GM23338 (cell line): ENCODE measurements at regions not wholly inside any gene's neighbourhood (a gene's known extent, or its start where the extent isn't known, plus 50 kb on each side); places are given as distances from the start of the nearest gene placed in this dataset.

ENCODE experiments used
- ATAC-seq: fragments of 200-7000 bp; cut with Tn5 transposase; 3 replicates; pipeline ENCODE4 v1.9.1; 2020
- DNase-seq: peaks from one replicate; pipeline ENCODE4 v3.0.0-alpha.2; 2015; ENCODE audit warnings: low spot score
- H2AFZ ChIP-seq: fragments of 200-600 bp; sonication (generic); 2 replicates; pipeline ENCODE4 v1.8.0; 2016; ENCODE audit warnings: antibody characterized with exemption, mild to moderate bottlenecking, moderate library complexity
- H3F3A ChIP-seq: fragments of 200-600 bp; sonication (generic); replicated peaks from 2 replicates; pipeline ENCODE4 v1.8.0; 2017; ENCODE audit warnings: antibody characterized with exemption, mixed run types, low read depth
- H3K27ac ChIP-seq: fragments of 200-600 bp; sonication (generic); 2 replicates; pipeline ENCODE4 v1.6.1; 2016; ENCODE audit warnings: low read depth
- H3K27me3 ChIP-seq: fragments of 200-600 bp; sonication (generic); 2 replicates; pipeline ENCODE4 v1.8.0; 2016; ENCODE audit warnings: mild to moderate bottlenecking, mixed run types, moderate library complexity; ENCODE audit not compliant: insufficient read depth
- H3K36me3 ChIP-seq: fragments of 200-600 bp; sonication (generic); 2 replicates; pipeline ENCODE4 v1.8.0; 2016; ENCODE audit warnings: mild to moderate bottlenecking; ENCODE audit not compliant: insufficient read depth
- H3K4me1 ChIP-seq: fragments of 200-600 bp; sonication (generic); 2 replicates; pipeline ENCODE4 v1.8.0; 2016; ENCODE audit warnings: mild to moderate bottlenecking, moderate library complexity; ENCODE audit not compliant: insufficient read depth
- H3K4me2 ChIP-seq: fragments of 200-600 bp; sonication (generic); 2 replicates; pipeline ENCODE4 v1.7.1; 2017; ENCODE audit warnings: mixed run types
- H3K4me3 ChIP-seq: fragments of 200-600 bp; sonication (generic); 2 replicates; pipeline ENCODE4 v1.6.1; 2016; ENCODE audit warnings: mixed run types
- H3K79me2 ChIP-seq: fragments of 200-600 bp; sonication (generic); replicated peaks from 2 replicates; pipeline ENCODE4 v1.8.0; 2017; ENCODE audit warnings: mild to moderate bottlenecking; ENCODE audit not compliant: insufficient read depth
- H3K9me2 ChIP-seq: fragments of 200-600 bp; sonication (generic); 2 replicates; pipeline ENCODE4 v1.8.0; 2017; ENCODE audit not compliant: insufficient read depth
- H4K20me1 ChIP-seq: fragments of 200-600 bp; sonication (generic); replicated peaks from 2 replicates; pipeline ENCODE4 v1.8.0; 2017; ENCODE audit warnings: mild to moderate bottlenecking; ENCODE audit not compliant: insufficient read depth
- H3K27ac Mint-ChIP-seq: 2 replicates; pipeline ENCODE4 v1.8.0; 2020; ENCODE audit warnings: inconsistent platforms, mild to moderate bottlenecking, moderate library complexity, mixed read lengths
- H3K27me3 Mint-ChIP-seq: 3 replicates; pipeline ENCODE4 v1.8.0; 2022; ENCODE audit warnings: low read depth, mild to moderate bottlenecking, moderate library complexity, mixed read lengths, inconsistent platforms; ENCODE audit not compliant: insufficient read depth, poor library complexity
- H3K36me3 Mint-ChIP-seq: 3 replicates; pipeline ENCODE4 v1.8.0; 2021; ENCODE audit warnings: low read depth, mild to moderate bottlenecking, inconsistent platforms, moderate library complexity, mixed read lengths
- H3K4me1 Mint-ChIP-seq: 3 replicates; pipeline ENCODE4 v1.8.0; 2020; ENCODE audit warnings: mild to moderate bottlenecking, inconsistent platforms, mixed read lengths
- H3K4me3 Mint-ChIP-seq: 3 replicates; pipeline ENCODE4 v1.8.0; 2021; ENCODE audit warnings: moderate library complexity, mild to moderate bottlenecking, inconsistent platforms, mixed read lengths
- H3K9me3 Mint-ChIP-seq: 3 replicates; pipeline ENCODE4 v1.8.0; 2020; ENCODE audit warnings: moderate library complexity, mild to moderate bottlenecking, inconsistent platforms, mixed read lengths
- JUNB ChIP-seq: IDR thresholded peaks from one replicate; pipeline ENCODE4 v1.6.1; 2016; ENCODE audit warnings: antibody characterized with exemption; ENCODE audit not compliant: unreplicated experiment
- POLR2AphosphoS5 ChIP-seq: IDR thresholded peaks from 2 replicates; pipeline ENCODE4 v1.6.1; 2016; ENCODE audit warnings: antibody characterized with exemption, low read depth
- REST ChIP-seq: IDR thresholded peaks from one replicate; pipeline ENCODE4 v1.6.1; 2018; ENCODE audit warnings: antibody characterized with exemption; ENCODE audit not compliant: unreplicated experiment
- ZNF462 ChIP-seq: fragments of 250-450 bp; sonication (Bioruptor Pico); IDR thresholded peaks from 2 replicates; pipeline ENCODE4 v1.5.0; 2020; ENCODE audit warnings: mild to moderate bottlenecking, moderate library complexity

- peaks cover 21% of the 10 kb centered on the region for H3K9me2 ChIP-seq
- ATAC-seq = no peak
- H3K27me3 Mint-ChIP-seq = no peaks in the 10 kb centered on the region
- no peak overlapping the region for H3K4me3 ChIP-seq
- H3K27ac Mint-ChIP-seq = no peak overlapping the region; the same call in 1 of the 2 replicates
- no peak for TF ChIP-seq REST
- no peak for TF ChIP-seq POLR2AphosphoS5
- TF ChIP-seq ZNF462 (CRISPR knock-in tag) = no peak
- no peak for TF ChIP-seq JUNB
- H2AFZ ChIP-seq = no peak overlapping the region
- no peak overlapping the region for H3K4me3 Mint-ChIP-seq
- no peaks in the 10 kb centered on the region for H3K36me3 ChIP-seq
- H3K4me2 ChIP-seq = no peak overlapping the region
- no peaks in the 10 kb centered on the region for H3K36me3 Mint-ChIP-seq
- no peaks in the 10 kb centered on the region for H3K9me3 Mint-ChIP-seq
- no peak for DNase-seq
- H3K4me1 Mint-ChIP-seq = peaks cover 6% of the 10 kb centered on the region
- no peaks in the 10 kb centered on the region for H3K27me3 ChIP-seq
- no peaks in the 10 kb centered on the region for H3K79me2 ChIP-seq
- H3K4me1 ChIP-seq = peaks cover 2% of the 10 kb centered on the region; the same call in 1 of the 2 replicates
- H3F3A ChIP-seq = no peaks in the 10 kb centered on the region
- H4K20me1 ChIP-seq = no peaks in the 10 kb centered on the region
- no peak overlapping the region for H3K27ac ChIP-seq
Observed at GRCh38 chr5:167797933-167798332, 493.5 kb upstream of the WWC1 start.
